HL-60 (cell line): ENCODE measurements at regions not wholly inside any gene's neighbourhood (a gene's known extent, or its start where the extent isn't known, plus 50 kb on each side); places are given as distances from the start of the nearest gene placed in this dataset.
"Not testable (repeated sequence)": the region's sequence is repeated elsewhere in the genome, so short reads cannot be mapped to it uniquely, and the experiment has no call there.

Experiments
- DNase-seq, 2 experiments: peaks; one replicate each; pipeline ENCODE4 v3.0.0-alpha.2; 2010 to 2020; ENCODE audit warnings: low read depth in 1 of 2, low spot score in 1 of 2
- H3K27ac ChIP-seq: fragments of 250-450 bp; sonication (Bioruptor Pico); replicated peaks from 2 replicates; pipeline ENCODE4 v1.5.1; 2020; ENCODE audit warnings: mild to moderate bottlenecking, moderate library complexity
- H3K27me3 ChIP-seq: fragments of 250-450 bp; sonication (Bioruptor Pico); 2 replicates; pipeline ENCODE4 v1.5.1; 2021; ENCODE audit warnings: mild to moderate bottlenecking, moderate library complexity; ENCODE audit not compliant: insufficient read depth, poor library complexity, severe bottlenecking
- H3K4me3 ChIP-seq: replicated peaks from 2 replicates; pipeline ENCODE4 v1.5.1; 2011; ENCODE audit warnings: mild to moderate bottlenecking, control low read depth, low read length; ENCODE audit not compliant: insufficient read depth
- GABPA ChIP-seq: IDR thresholded peaks from 2 replicates; pipeline ENCODE4 v1.6.1; 2012; ENCODE audit warnings: low read depth
- POLR2AphosphoS5 ChIP-seq: IDR thresholded peaks from 2 replicates; pipeline ENCODE4 v1.6.1; 2012; ENCODE audit warnings: low read depth
- SPI1 ChIP-seq: IDR thresholded peaks from 2 replicates; pipeline ENCODE4 v1.6.1; 2012; ENCODE audit warnings: low read depth, mild to moderate bottlenecking, borderline replicate concordance
- TF ChIP-seq, protein P1 (sequence below): IDR thresholded peaks from one replicate; pipeline ENCODE4 v1.5.1; 2011; ENCODE audit warnings: low read length, control low read depth, inconsistent platforms; ENCODE audit not compliant: insufficient read depth
- TF ChIP-seq, protein P2 (sequence below): IDR thresholded peaks from 2 replicates; pipeline ENCODE4 v1.6.1; 2012; ENCODE audit warnings: low read depth; ENCODE audit not compliant: insufficient replicate concordance

DNA sequence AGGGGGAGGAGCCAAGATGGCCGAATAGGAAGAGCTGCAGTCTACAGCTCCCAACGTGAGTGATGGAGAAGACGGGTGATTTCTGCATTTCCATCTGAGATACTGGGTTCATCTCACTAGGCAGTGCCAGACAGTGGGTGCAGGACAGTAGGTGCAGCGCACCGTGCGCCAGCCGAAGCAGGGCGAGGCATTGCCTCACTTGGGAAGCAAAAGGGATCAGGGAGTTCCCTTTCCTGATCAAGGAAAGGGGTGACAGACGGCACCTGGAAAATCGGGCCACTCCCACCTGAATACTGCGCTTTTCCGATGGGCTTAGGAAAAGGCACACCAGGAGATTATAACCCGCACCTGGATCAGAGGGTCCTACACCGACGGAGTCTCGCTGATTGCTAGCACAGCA, 121.1 kb upstream of the SESTD1 start:
- not testable (repeated sequence) for H3K4me3 ChIP-seq, H3K27ac ChIP-seq, DNase-seq, H3K27me3 ChIP-seq

DNA sequence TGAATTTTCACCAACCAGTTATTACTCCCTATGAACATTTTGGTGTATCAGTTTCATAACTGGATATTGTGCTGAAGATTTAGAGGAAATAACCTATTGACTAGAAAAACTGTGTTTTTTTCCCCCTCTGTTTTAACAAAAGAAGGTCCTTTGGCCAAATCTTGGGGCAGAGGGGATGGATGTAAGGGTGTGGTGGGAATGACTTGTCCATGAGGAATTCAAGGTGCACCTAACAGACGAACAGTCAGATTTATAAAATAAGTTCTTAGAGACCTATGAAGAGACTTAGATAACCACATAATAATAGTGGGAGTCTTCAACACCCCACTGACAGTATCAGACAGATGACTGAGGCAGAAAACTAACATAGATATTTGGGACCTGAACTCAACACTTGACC, 119.3 kb upstream of the SESTD1 start:
- no peak overlapping the region for H3K4me3 ChIP-seq
- H3K27ac ChIP-seq, result no peak overlapping the region
- DNase-seq, result no peak
- no peaks in the 10 kb centered on the region for H3K27me3 ChIP-seq
- TF ChIP-seq SPI1, result no peak
- TF ChIP-seq, protein P1, sequence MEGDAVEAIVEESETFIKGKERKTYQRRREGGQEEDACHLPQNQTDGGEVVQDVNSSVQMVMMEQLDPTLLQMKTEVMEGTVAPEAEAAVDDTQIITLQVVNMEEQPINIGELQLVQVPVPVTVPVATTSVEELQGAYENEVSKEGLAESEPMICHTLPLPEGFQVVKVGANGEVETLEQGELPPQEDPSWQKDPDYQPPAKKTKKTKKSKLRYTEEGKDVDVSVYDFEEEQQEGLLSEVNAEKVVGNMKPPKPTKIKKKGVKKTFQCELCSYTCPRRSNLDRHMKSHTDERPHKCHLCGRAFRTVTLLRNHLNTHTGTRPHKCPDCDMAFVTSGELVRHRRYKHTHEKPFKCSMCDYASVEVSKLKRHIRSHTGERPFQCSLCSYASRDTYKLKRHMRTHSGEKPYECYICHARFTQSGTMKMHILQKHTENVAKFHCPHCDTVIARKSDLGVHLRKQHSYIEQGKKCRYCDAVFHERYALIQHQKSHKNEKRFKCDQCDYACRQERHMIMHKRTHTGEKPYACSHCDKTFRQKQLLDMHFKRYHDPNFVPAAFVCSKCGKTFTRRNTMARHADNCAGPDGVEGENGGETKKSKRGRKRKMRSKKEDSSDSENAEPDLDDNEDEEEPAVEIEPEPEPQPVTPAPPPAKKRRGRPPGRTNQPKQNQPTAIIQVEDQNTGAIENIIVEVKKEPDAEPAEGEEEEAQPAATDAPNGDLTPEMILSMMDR, result no peak
- TF ChIP-seq, protein P2, sequence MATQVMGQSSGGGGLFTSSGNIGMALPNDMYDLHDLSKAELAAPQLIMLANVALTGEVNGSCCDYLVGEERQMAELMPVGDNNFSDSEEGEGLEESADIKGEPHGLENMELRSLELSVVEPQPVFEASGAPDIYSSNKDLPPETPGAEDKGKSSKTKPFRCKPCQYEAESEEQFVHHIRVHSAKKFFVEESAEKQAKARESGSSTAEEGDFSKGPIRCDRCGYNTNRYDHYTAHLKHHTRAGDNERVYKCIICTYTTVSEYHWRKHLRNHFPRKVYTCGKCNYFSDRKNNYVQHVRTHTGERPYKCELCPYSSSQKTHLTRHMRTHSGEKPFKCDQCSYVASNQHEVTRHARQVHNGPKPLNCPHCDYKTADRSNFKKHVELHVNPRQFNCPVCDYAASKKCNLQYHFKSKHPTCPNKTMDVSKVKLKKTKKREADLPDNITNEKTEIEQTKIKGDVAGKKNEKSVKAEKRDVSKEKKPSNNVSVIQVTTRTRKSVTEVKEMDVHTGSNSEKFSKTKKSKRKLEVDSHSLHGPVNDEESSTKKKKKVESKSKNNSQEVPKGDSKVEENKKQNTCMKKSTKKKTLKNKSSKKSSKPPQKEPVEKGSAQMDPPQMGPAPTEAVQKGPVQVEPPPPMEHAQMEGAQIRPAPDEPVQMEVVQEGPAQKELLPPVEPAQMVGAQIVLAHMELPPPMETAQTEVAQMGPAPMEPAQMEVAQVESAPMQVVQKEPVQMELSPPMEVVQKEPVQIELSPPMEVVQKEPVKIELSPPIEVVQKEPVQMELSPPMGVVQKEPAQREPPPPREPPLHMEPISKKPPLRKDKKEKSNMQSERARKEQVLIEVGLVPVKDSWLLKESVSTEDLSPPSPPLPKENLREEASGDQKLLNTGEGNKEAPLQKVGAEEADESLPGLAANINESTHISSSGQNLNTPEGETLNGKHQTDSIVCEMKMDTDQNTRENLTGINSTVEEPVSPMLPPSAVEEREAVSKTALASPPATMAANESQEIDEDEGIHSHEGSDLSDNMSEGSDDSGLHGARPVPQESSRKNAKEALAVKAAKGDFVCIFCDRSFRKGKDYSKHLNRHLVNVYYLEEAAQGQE, result no peak
- no peak for TF ChIP-seq POLR2AphosphoS5
- TF ChIP-seq GABPA, result no peak

DNA sequence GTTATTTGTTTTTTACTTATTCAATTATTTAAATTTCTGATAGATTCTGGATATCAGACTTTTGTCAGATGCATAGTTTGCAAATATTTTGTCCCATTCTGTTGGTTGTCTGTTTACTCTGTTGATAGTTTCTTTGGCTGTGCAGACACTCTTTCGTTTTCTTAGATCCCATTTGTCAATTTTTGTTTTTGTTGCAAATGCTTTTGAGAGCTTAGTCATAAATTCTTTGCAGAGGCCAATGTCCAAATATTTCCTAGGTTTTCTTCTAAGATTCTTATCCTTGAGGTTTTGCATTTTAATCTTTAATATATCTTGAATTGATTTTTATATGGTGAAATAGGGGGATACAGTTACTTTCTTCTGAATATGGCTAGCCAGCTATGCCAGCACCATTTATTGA, 112.7 kb upstream of the SESTD1 start:
- Histone ChIP-seq H3K27ac (no peak overlapping the region), H3K4me3 (no peak overlapping the region), H3K27me3 (no peaks in the 10 kb centered on the region)
- DNase-seq, result no peak
- TF ChIP-seq SPI1 (no peak), GABPA (no peak), POLR2AphosphoS5 (no peak)
- TF ChIP-seq, protein P1, result no peak
- TF ChIP-seq, protein P2, result no peak

DNA sequence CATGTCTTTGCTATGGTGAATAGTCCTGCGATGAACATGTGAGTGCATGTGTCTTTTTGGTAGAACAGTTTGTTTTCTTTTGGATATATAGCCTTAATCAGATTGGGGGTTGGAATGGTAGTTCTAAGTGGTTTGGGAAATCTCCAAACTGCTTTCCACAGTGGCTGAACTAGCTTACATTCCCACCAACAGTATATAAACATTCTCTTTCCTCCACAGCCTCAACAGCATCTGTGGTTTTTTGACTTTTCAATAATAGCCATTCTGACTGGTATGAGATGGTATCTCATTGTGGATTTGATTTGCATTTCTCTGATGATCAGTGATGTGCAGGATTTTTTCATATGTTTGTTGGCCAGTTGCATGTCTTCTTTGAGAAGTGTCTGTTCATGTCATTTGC, 112.2 kb upstream of the SESTD1 start:
- Histone ChIP-seq H3K27me3 (no peaks in the 10 kb centered on the region), H3K27ac (no peak overlapping the region), H3K4me3 (no peak overlapping the region)
- DNase-seq, result no peak
- TF ChIP-seq, protein P2, result no peak
- TF ChIP-seq, protein P1, result no peak
- TF ChIP-seq GABPA, result no peak
- TF ChIP-seq SPI1, result no peak
- TF ChIP-seq POLR2AphosphoS5, result no peak
